Calu3 (cell line): ENCODE measurements at regions not wholly inside any gene's neighbourhood (a gene's known extent, or its start where the extent isn't known, plus 50 kb on each side); places are given as distances from the start of the nearest gene placed in this dataset.

Source experiments
- BruUV-seq: library from RNA; stranded (reverse); fragments of 400-500 nt; replicated peaks from 2 replicates; lab custom pipeline; 2021; lab: Mats Ljungman, UMichigan
- CTCF ChIA-PET: fragments of 300-600 bp; sonication (Branson Sonifier 250); formaldehyde crosslinking; loops from one replicate; lab custom pipeline; 2022; ENCODE audit warnings: antibody characterized with exemption; lab: Charles Lee
- DNase-seq: peaks from one replicate; pipeline ENCODE4 v3.0.0; 2022
- H3K27ac Mint-ChIP-seq: one replicate; pipeline ENCODE4 v1.8.0; 2022; ENCODE audit warnings: mixed read lengths; ENCODE audit not compliant: unreplicated experiment
- H3K27me3 Mint-ChIP-seq: one replicate; pipeline ENCODE4 v1.8.0; 2022; ENCODE audit warnings: mixed read lengths; ENCODE audit not compliant: unreplicated experiment
- H3K36me3 Mint-ChIP-seq: one replicate; pipeline ENCODE4 v1.8.0; 2022; ENCODE audit warnings: mild to moderate bottlenecking, moderate library complexity, mixed read lengths; ENCODE audit not compliant: insufficient read depth, unreplicated experiment
- H3K4me1 Mint-ChIP-seq: one replicate; pipeline ENCODE4 v1.8.0; 2022; ENCODE audit warnings: mild to moderate bottlenecking, low read depth, mixed read lengths; ENCODE audit not compliant: unreplicated experiment
- H3K4me3 Mint-ChIP-seq: one replicate; pipeline ENCODE4 v1.8.0; 2022; ENCODE audit warnings: mild to moderate bottlenecking, low read depth, moderate library complexity, mixed read lengths; ENCODE audit not compliant: unreplicated experiment
- H3K9me3 Mint-ChIP-seq: one replicate; pipeline ENCODE4 v1.8.0; 2022; ENCODE audit warnings: low read depth, mixed read lengths; ENCODE audit not compliant: unreplicated experiment
- intact Hi-C: fragments of 100-400 bp; cut with micrococcal nuclease; formaldehyde crosslinking; loops from one replicate; pipeline ENCODE4 v1.10.0; 2022; ENCODE audit not compliant: unreplicated experiment
- TF ChIP-seq, protein P1 (sequence below): fragments of 200-600 bp; IDR thresholded peaks from one replicate; pipeline ENCODE4 v1.8.0; 2022; ENCODE audit warnings: antibody characterized with exemption; ENCODE audit not compliant: unreplicated experiment

- intact Hi-C loops: no loop called here
- H3K9me3 Mint-ChIP-seq: peaks cover 17% of the 10 kb centered on the region
- TF ChIP-seq, protein P1, sequence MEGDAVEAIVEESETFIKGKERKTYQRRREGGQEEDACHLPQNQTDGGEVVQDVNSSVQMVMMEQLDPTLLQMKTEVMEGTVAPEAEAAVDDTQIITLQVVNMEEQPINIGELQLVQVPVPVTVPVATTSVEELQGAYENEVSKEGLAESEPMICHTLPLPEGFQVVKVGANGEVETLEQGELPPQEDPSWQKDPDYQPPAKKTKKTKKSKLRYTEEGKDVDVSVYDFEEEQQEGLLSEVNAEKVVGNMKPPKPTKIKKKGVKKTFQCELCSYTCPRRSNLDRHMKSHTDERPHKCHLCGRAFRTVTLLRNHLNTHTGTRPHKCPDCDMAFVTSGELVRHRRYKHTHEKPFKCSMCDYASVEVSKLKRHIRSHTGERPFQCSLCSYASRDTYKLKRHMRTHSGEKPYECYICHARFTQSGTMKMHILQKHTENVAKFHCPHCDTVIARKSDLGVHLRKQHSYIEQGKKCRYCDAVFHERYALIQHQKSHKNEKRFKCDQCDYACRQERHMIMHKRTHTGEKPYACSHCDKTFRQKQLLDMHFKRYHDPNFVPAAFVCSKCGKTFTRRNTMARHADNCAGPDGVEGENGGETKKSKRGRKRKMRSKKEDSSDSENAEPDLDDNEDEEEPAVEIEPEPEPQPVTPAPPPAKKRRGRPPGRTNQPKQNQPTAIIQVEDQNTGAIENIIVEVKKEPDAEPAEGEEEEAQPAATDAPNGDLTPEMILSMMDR: no peak
- H3K27ac Mint-ChIP-seq: no peak overlapping the region
- no TSS peak for BruUV-seq
- CTCF ChIA-PET: no interaction called here
- no peak overlapping the region for H3K4me3 Mint-ChIP-seq
- no peaks in the 10 kb centered on the region for H3K27me3 Mint-ChIP-seq
- no peak for DNase-seq
- no peaks in the 10 kb centered on the region for H3K4me1 Mint-ChIP-seq
- peaks cover 4% of the 10 kb centered on the region for H3K36me3 Mint-ChIP-seq
Measured at GRCh38 chr16:11482946-11483748, 103.6 kb downstream of the LITAF start.

- Mint-ChIP-seq H3K36me3 (peaks cover 4% of the 10 kb centered on the region), H3K4me3 (no peak overlapping the region), H3K27ac (no peak overlapping the region), H3K9me3 (peaks cover 17% of the 10 kb centered on the region), H3K4me1 (no peaks in the 10 kb centered on the region), H3K27me3 (no peaks in the 10 kb centered on the region)
- TF ChIP-seq, protein P1: no peak
- intact Hi-C loops: no loop called here
- BruUV-seq: no TSS peak
- no peak for DNase-seq
- CTCF ChIA-PET: no interaction called here
Measured at GRCh38 chr16:11484691-11485258, 101.9 kb downstream of the LITAF start.

DNA sequence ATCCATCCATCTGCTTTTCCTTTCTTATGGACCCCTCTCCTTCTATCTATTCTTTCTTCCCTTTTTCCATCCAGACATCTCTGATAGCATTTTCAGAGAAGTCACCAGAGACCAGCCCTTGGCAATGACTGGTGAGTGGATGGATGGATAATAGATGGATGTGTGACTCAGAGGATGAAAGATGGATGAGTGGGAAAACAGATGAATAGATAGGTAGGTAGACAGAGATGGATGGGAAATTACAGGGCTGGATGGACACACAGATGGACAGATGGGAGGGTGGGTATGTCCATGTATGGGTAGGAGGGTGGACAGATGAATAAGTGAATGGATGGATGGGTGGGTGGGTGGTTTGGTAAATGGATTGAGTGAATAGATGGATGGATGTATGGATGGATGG lies 101.0 kb downstream of the LITAF start:
- intact Hi-C loops: no loop called here
- H3K27ac Mint-ChIP-seq: no peak overlapping the region
- DNase-seq: no peak
- no peaks in the 10 kb centered on the region for H3K4me1 Mint-ChIP-seq
- H3K36me3 Mint-ChIP-seq: peaks cover 3% of the 10 kb centered on the region
- H3K4me3 Mint-ChIP-seq: no peak overlapping the region
- no TSS peak for BruUV-seq
- CTCF ChIA-PET: no interaction called here
- H3K27me3 Mint-ChIP-seq: no peaks in the 10 kb centered on the region
- H3K9me3 Mint-ChIP-seq: peaks cover 17% of the 10 kb centered on the region
- TF ChIP-seq, protein P1: no peak

- intact Hi-C loops: no loop called here
- peaks cover 14% of the 10 kb centered on the region for H3K9me3 Mint-ChIP-seq
- no peak for DNase-seq
- no peaks in the 10 kb centered on the region for H3K36me3 Mint-ChIP-seq
- H3K4me1 Mint-ChIP-seq: no peaks in the 10 kb centered on the region
- TF ChIP-seq, protein P1: no peak
- H3K27ac Mint-ChIP-seq: no peak overlapping the region
- no TSS peak for BruUV-seq
- CTCF ChIA-PET: interaction anchor here (0.7 kb wide), 1 partner anchor 1622 kb away, joined by 6 read pairs; no protein-coding TSS in a partner anchor
- H3K27me3 Mint-ChIP-seq: no peaks in the 10 kb centered on the region
- H3K4me3 Mint-ChIP-seq: no peak overlapping the region
Measured at GRCh38 chr16:11487289-11487688, 99.4 kb downstream of the LITAF start.
